H9 (cell line): ENCODE measurements at regions not wholly inside any gene's neighbourhood (a gene's known extent, or its start where the extent isn't known, plus 50 kb on each side); places are given as distances from the start of the nearest gene placed in this dataset.

Experiments used
- DNase-seq: peaks from one replicate; pipeline ENCODE4 v3.0.0-alpha.2; 2017
- H2AFZ ChIP-seq: one replicate; pipeline ENCODE4 v1.6.1; 2013; ENCODE audit warnings: mild to moderate bottlenecking, low read length, control low read depth, moderate library complexity
- H2AK5ac ChIP-seq: 2 replicates; pipeline ENCODE4 v1.6.1; 2013; ENCODE audit warnings: low read length, control low read depth, mixed read lengths; ENCODE audit not compliant: insufficient read length
- H2BK120ac ChIP-seq: one replicate; pipeline ENCODE4 v1.6.1; 2013; ENCODE audit warnings: low read depth, mild to moderate bottlenecking, low read length, control low read depth, inconsistent platforms; ENCODE audit not compliant: poor library complexity, severe bottlenecking
- H2BK12ac ChIP-seq: 2 replicates; pipeline ENCODE4 v1.6.1; 2013; ENCODE audit warnings: low read length, control low read depth, mixed read lengths, low read depth; ENCODE audit not compliant: insufficient read length
- H2BK15ac ChIP-seq: 2 replicates; pipeline ENCODE4 v1.6.1; 2013; ENCODE audit warnings: low read depth, low read length, control low read depth
- H2BK20ac ChIP-seq: one replicate; pipeline ENCODE4 v1.6.1; 2013; ENCODE audit warnings: low read depth, mild to moderate bottlenecking, low read length, control low read depth, inconsistent platforms; ENCODE audit not compliant: poor library complexity, severe bottlenecking
- H2BK5ac ChIP-seq: 2 replicates; pipeline ENCODE4 v1.6.1; 2013; ENCODE audit warnings: low read length, control low read depth, mixed read lengths; ENCODE audit not compliant: insufficient read length
- H3K14ac ChIP-seq: 2 replicates; pipeline ENCODE4 v1.6.1; 2013; ENCODE audit warnings: low read length, control low read depth; ENCODE audit not compliant: insufficient read depth
- H3K18ac ChIP-seq: 2 replicates; pipeline ENCODE4 v1.6.1; 2013; ENCODE audit warnings: low read depth, mild to moderate bottlenecking, mixed read lengths, low read length, control low read depth; ENCODE audit not compliant: insufficient read length
- H3K23ac ChIP-seq: 2 replicates; pipeline ENCODE4 v1.6.1; 2013; ENCODE audit warnings: low read length, control low read depth, mixed read lengths, low read depth; ENCODE audit not compliant: insufficient read length
- H3K23me2 ChIP-seq: 2 replicates; pipeline ENCODE4 v1.6.1; 2013; ENCODE audit warnings: low read depth, mild to moderate bottlenecking, mixed read lengths, low read length, control low read depth; ENCODE audit not compliant: insufficient read length, poor library complexity, severe bottlenecking
- H3K27ac ChIP-seq: 2 replicates; pipeline ENCODE4 v1.5.1; 2013; ENCODE audit warnings: low read length, control low read depth, mixed read lengths, low read depth; ENCODE audit not compliant: insufficient read length
- H3K27me3 ChIP-seq: 2 replicates; pipeline ENCODE4 v1.6.1; 2013; ENCODE audit warnings: low read length, control low read depth, inconsistent platforms; ENCODE audit not compliant: insufficient read depth
- H3K4ac ChIP-seq: 2 replicates; pipeline ENCODE4 v1.6.1; 2013; ENCODE audit warnings: low read depth, mild to moderate bottlenecking, control low read depth, inconsistent platforms, low read length, moderate library complexity
- H3K4me1 ChIP-seq: 2 replicates; pipeline ENCODE4 v1.6.1; 2013; ENCODE audit warnings: low read length, control low read depth, inconsistent platforms; ENCODE audit not compliant: insufficient read depth
- H3K4me2 ChIP-seq: 2 replicates; pipeline ENCODE4 v1.6.1; 2013; ENCODE audit warnings: low read length, control low read depth, mixed read lengths; ENCODE audit not compliant: insufficient read length, insufficient read depth
- H3K56ac ChIP-seq: 2 replicates; pipeline ENCODE4 v1.6.1; 2013; ENCODE audit warnings: low read depth, mild to moderate bottlenecking, mixed read lengths, low read length, control low read depth; ENCODE audit not compliant: insufficient read length
- H3K79me1 ChIP-seq: 2 replicates; pipeline ENCODE4 v1.6.1; 2013; ENCODE audit warnings: low read depth, mild to moderate bottlenecking, moderate library complexity, low read length, control low read depth, inconsistent platforms; ENCODE audit not compliant: insufficient read depth, poor library complexity, severe bottlenecking
- H3K79me2 ChIP-seq: 2 replicates; pipeline ENCODE4 v1.6.1; 2013; ENCODE audit warnings: low read length, control low read depth, inconsistent platforms; ENCODE audit not compliant: insufficient read depth
- H3K9ac ChIP-seq: 2 replicates; pipeline ENCODE4 v1.6.1; 2013; ENCODE audit warnings: low read length, control low read depth, mixed read lengths; ENCODE audit not compliant: insufficient read length; ENCODE audit errors: extremely low read depth
- H3K9me3 ChIP-seq: one replicate; pipeline ENCODE4 v1.6.1; 2013; ENCODE audit warnings: low read depth, low read length, inconsistent platforms; ENCODE audit not compliant: control insufficient read depth
- H3T11ph ChIP-seq: one replicate; pipeline ENCODE4 v1.6.1; 2013; ENCODE audit warnings: mild to moderate bottlenecking, low read length, control low read depth, inconsistent platforms
- H4K20me1 ChIP-seq: one replicate; pipeline ENCODE4 v1.6.1; 2013; ENCODE audit not compliant: control insufficient read depth, insufficient read length, insufficient read depth
- H4K5ac ChIP-seq: 2 replicates; pipeline ENCODE4 v1.6.1; 2013; ENCODE audit warnings: low read depth, mild to moderate bottlenecking, mixed read lengths, low read length, control low read depth; ENCODE audit not compliant: insufficient read length
- H4K8ac ChIP-seq: replicated peaks from 2 replicates; pipeline ENCODE4 v1.6.1; 2013; ENCODE audit warnings: low read length, control low read depth, mixed read lengths, low read depth; ENCODE audit not compliant: insufficient read length
- H4K91ac ChIP-seq: 2 replicates; pipeline ENCODE4 v1.6.1; 2013; ENCODE audit warnings: low read depth, mild to moderate bottlenecking, moderate library complexity, mixed read lengths, low read length, control low read depth; ENCODE audit not compliant: insufficient read length
- H3K27ac Mint-ChIP-seq, 3 experiments: 2 replicates in 2 of 3; 3 replicates in 1 of 3; pipeline ENCODE4 v1.8.0; 2020 to 2021; ENCODE audit warnings: mixed read lengths in 3 of 3, mild to moderate bottlenecking in 1 of 3, moderate library complexity in 1 of 3
- H3K27me3 Mint-ChIP-seq: 2 replicates; pipeline ENCODE4 v1.8.0; 2021; ENCODE audit warnings: low read depth, mild to moderate bottlenecking, moderate library complexity, mixed read lengths
- H3K36me3 Mint-ChIP-seq, 3 experiments: 2 replicates in 2 of 3; 3 replicates in 1 of 3; pipeline ENCODE4 v1.8.0; 2020 to 2021; ENCODE audit warnings: low read depth in 3 of 3, mixed read lengths in 3 of 3; ENCODE audit not compliant: insufficient read depth in 1 of 3
- H3K4me1 Mint-ChIP-seq, 2 experiments: 2 replicates each; pipeline ENCODE4 v1.8.0; 2020; ENCODE audit warnings: mixed read lengths in 2 of 2
- H3K4me3 Mint-ChIP-seq, 2 experiments: 2 replicates in 1 of 2; 3 replicates in 1 of 2; pipeline ENCODE4 v1.8.0; 2020 to 2021; ENCODE audit warnings: mild to moderate bottlenecking in 2 of 2, mixed read lengths in 2 of 2, moderate library complexity in 1 of 2
- H3K9me3 Mint-ChIP-seq, 2 experiments: 2 replicates in 1 of 2; 3 replicates in 1 of 2; pipeline ENCODE4 v1.8.0; 2020; ENCODE audit warnings: mild to moderate bottlenecking in 2 of 2, mixed read lengths in 2 of 2, moderate library complexity in 1 of 2
- CTCF ChIP-seq: fragments of 200-600 bp; sonication (generic); conservative IDR thresholded peaks from 3 replicates; pipeline ENCODE4 v1.8.0; 2021; ENCODE audit warnings: antibody characterized with exemption, mild to moderate bottlenecking
- WGBS: extraction: QIAGEN DNeasy Blood & Tissue Kit; methylation state at CpG from one replicate; pipeline ENCODE4 v1.1.7; 2013; ENCODE audit warnings: missing lambda C conversion rate, low lambda C conversion rate, mixed read lengths; ENCODE audit not compliant: insufficient read length; ENCODE audit errors: extremely low coverage; 5-methylcytosine and 5-hydroxymethylcytosine counted together

- no peak overlapping the region for H3K56ac ChIP-seq
- H3K4me1 ChIP-seq = no peaks in the 10 kb centered on the region
- no peak overlapping the region for H2BK12ac ChIP-seq
- H2BK5ac ChIP-seq = no peak overlapping the region
- Mint-ChIP-seq H3K27me3 (no peaks in the 10 kb centered on the region), H3K9me3 (peaks cover 0 to 3% of the 10 kb centered on the region in 2 experiments; a peak in 2 of 5 replicates), H3K27ac (peak overlapping the region in 1 of 3 experiments; percentile 23; a peak in 1 of 7 replicates), H3K4me1 (peaks cover 10 to 24% of the 10 kb centered on the region in 2 experiments), H3K36me3 (no peaks in the 10 kb centered on the region; a peak in 1 of 7 replicates), H3K4me3 (no peak overlapping the region)
- no peak overlapping the region for H3K9ac ChIP-seq
- no peak overlapping the region for H4K8ac ChIP-seq
- H4K91ac ChIP-seq = no peak overlapping the region
- H4K20me1 ChIP-seq = no peaks in the 10 kb centered on the region
- H3K18ac ChIP-seq = no peak overlapping the region
- WGBS = no CpG with 5 or more reads among the region's 5 CpGs
- no peak for TF ChIP-seq CTCF
- H2BK20ac ChIP-seq = no peak overlapping the region
- no peak overlapping the region for H4K5ac ChIP-seq
- no peaks in the 10 kb centered on the region for H3K27me3 ChIP-seq
- H3K4me2 ChIP-seq = no peak overlapping the region
- no peak overlapping the region for H3K4ac ChIP-seq
- no peak overlapping the region for H3T11ph ChIP-seq
- H3K79me1 ChIP-seq = no peaks in the 10 kb centered on the region
- H2AFZ ChIP-seq = no peak overlapping the region
- no peak overlapping the region for H3K14ac ChIP-seq
- DNase-seq = no peak
- no peaks in the 10 kb centered on the region for H3K79me2 ChIP-seq
- no peak overlapping the region for H2AK5ac ChIP-seq
- no peak overlapping the region for H3K23ac ChIP-seq
- H2BK120ac ChIP-seq = no peak overlapping the region
- H3K23me2 ChIP-seq = no peaks in the 10 kb centered on the region
- H3K9me3 ChIP-seq = no peaks in the 10 kb centered on the region
- H2BK15ac ChIP-seq = no peak overlapping the region
- H3K27ac ChIP-seq = no peak overlapping the region
Observed at GRCh38 chr11:62055970-62056369, 67.8 kb upstream of the INCENP start.
